NT2/D1 (cell line): ENCODE measurements at regions not wholly inside any gene's neighbourhood (a gene's known extent, or its start where the extent isn't known, plus 50 kb on each side); places are given as distances from the start of the nearest gene placed in this dataset.

ENCODE experiments used
- DNase-seq: peaks from one replicate; pipeline ENCODE4 v3.0.0-alpha.2; 2011; ENCODE audit warnings: low read depth, low spot score
- H3K27me3 ChIP-seq: 2 replicates; pipeline ENCODE4 v1.6.0; 2011; ENCODE audit warnings: mild to moderate bottlenecking; ENCODE audit not compliant: insufficient read length, insufficient read depth
- H3K36me3 ChIP-seq: 2 replicates; pipeline ENCODE4 v1.6.1; 2011; ENCODE audit warnings: mild to moderate bottlenecking, low read length, mixed read lengths; ENCODE audit not compliant: insufficient read depth, insufficient read length
- H3K4me1 ChIP-seq: 2 replicates; pipeline ENCODE4 v1.5.1; 2011; ENCODE audit not compliant: insufficient read depth, insufficient read length
- H3K4me3 ChIP-seq: 2 replicates; pipeline ENCODE4 v1.5.1; 2011; ENCODE audit warnings: low read depth; ENCODE audit not compliant: insufficient read length
- H3K9ac ChIP-seq: 2 replicates; pipeline ENCODE4 v1.6.0; 2011; ENCODE audit warnings: low read depth; ENCODE audit not compliant: insufficient read length
- H3K9me3 ChIP-seq: 2 replicates; pipeline ENCODE4 v1.5.1; 2011; ENCODE audit warnings: mild to moderate bottlenecking, low read length; ENCODE audit not compliant: insufficient read depth
- SUZ12 ChIP-seq: IDR thresholded peaks from 2 replicates; pipeline ENCODE4 v1.6.1; 2011; ENCODE audit not compliant: insufficient read length, insufficient read depth; ENCODE audit errors: extremely low read depth
- YY1 ChIP-seq: IDR thresholded peaks from 2 replicates; pipeline ENCODE4 v1.6.1; 2011; ENCODE audit not compliant: insufficient read length, insufficient read depth
- ZNF274 ChIP-seq: IDR thresholded peaks from 2 replicates; pipeline ENCODE4 v1.6.1; 2011; ENCODE audit warnings: mild to moderate bottlenecking, low read depth, low read length

- H3K4me3 ChIP-seq, result no peak overlapping the region
Observed at GRCh38 chr1:93773049-93773838, 91.6 kb upstream of the BCAR3 start.

GRCh38 chr1:93771843-93772242 lies 90.2 kb upstream of the BCAR3 start:
- no peaks in the 10 kb centered on the region for H3K9me3 ChIP-seq
- H3K36me3 ChIP-seq, result no peaks in the 10 kb centered on the region
- TF ChIP-seq ZNF274, result no peak
- no peak for TF ChIP-seq SUZ12
- TF ChIP-seq YY1, result no peak
- H3K4me1 ChIP-seq, result peaks cover 17% of the 10 kb centered on the region
- no peak for DNase-seq
- H3K9ac ChIP-seq, result no peak overlapping the region
- H3K27me3 ChIP-seq, result no peaks in the 10 kb centered on the region
- no peak overlapping the region for H3K4me3 ChIP-seq

More at GRCh38 chr1:93773049-93773838, 91.6 kb upstream of the BCAR3 start:
- Histone ChIP-seq H3K9me3 (no peaks in the 10 kb centered on the region), H3K27me3 (no peaks in the 10 kb centered on the region), H3K9ac (no peak overlapping the region), H3K4me1 (peaks cover 14% of the 10 kb centered on the region), H3K36me3 (no peaks in the 10 kb centered on the region)
- no peak for TF ChIP-seq SUZ12
- TF ChIP-seq YY1, result no peak
- DNase-seq, result no peak

GRCh38 chr1:93770640-93771039 lies 89.0 kb upstream of the BCAR3 start:
- Histone ChIP-seq H3K9ac (no peak overlapping the region), H3K27me3 (no peaks in the 10 kb centered on the region), H3K4me3 (no peak overlapping the region), H3K36me3 (no peaks in the 10 kb centered on the region), H3K4me1 (peaks cover 17% of the 10 kb centered on the region), H3K9me3 (no peaks in the 10 kb centered on the region)
- TF ChIP-seq YY1 (peak; percentile 48), SUZ12 (no peak)
- no peak for DNase-seq

- Histone ChIP-seq H3K9ac (no peak overlapping the region), H3K4me1 (peaks cover 17% of the 10 kb centered on the region), H3K36me3 (no peaks in the 10 kb centered on the region), H3K9me3 (no peaks in the 10 kb centered on the region), H3K4me3 (no peak overlapping the region), H3K27me3 (no peaks in the 10 kb centered on the region)
- DNase-seq, result no peak
- TF ChIP-seq ZNF274 (no peak), YY1 (no peak), SUZ12 (no peak)
Observed at GRCh38 chr1:93769777-93770176, 88.1 kb upstream of the BCAR3 start.

GRCh38 chr1:93768380-93768863 lies 86.8 kb upstream of the BCAR3 start:
- Histone ChIP-seq H3K9me3 (no peaks in the 10 kb centered on the region), H3K4me1 (peaks cover 17% of the 10 kb centered on the region), H3K4me3 (no peak overlapping the region), H3K27me3 (no peaks in the 10 kb centered on the region), H3K9ac (peak overlapping the region; percentile 7), H3K36me3 (no peaks in the 10 kb centered on the region)
- no peak for DNase-seq
- no peak for TF ChIP-seq SUZ12
- no peak for TF ChIP-seq YY1
- TF ChIP-seq ZNF274, result no peak

- Histone ChIP-seq H3K9ac (no peak overlapping the region), H3K9me3 (no peaks in the 10 kb centered on the region), H3K4me1 (peaks cover 17% of the 10 kb centered on the region), H3K36me3 (no peaks in the 10 kb centered on the region), H3K27me3 (no peaks in the 10 kb centered on the region), H3K4me3 (no peak overlapping the region)
- DNase-seq, result no peak
- no peak for TF ChIP-seq SUZ12
- TF ChIP-seq YY1, result no peak
- no peak for TF ChIP-seq ZNF274
Observed at GRCh38 chr1:93766451-93766850, 84.8 kb upstream of the BCAR3 start.

- Histone ChIP-seq H3K9me3 (no peaks in the 10 kb centered on the region), H3K36me3 (no peaks in the 10 kb centered on the region), H3K4me3 (no peak overlapping the region), H3K4me1 (peaks cover 15% of the 10 kb centered on the region), H3K27me3 (no peaks in the 10 kb centered on the region), H3K9ac (no peak overlapping the region)
- no peak for DNase-seq
- no peak for TF ChIP-seq SUZ12
- TF ChIP-seq ZNF274, result no peak
- TF ChIP-seq YY1, result no peak
Observed at GRCh38 chr1:93765099-93765498, 83.5 kb upstream of the BCAR3 start.

- DNase-seq, result no peak
- Histone ChIP-seq H3K4me1 (peaks cover 11% of the 10 kb centered on the region), H3K9ac (no peak overlapping the region), H3K36me3 (no peaks in the 10 kb centered on the region), H3K9me3 (no peaks in the 10 kb centered on the region), H3K4me3 (no peak overlapping the region), H3K27me3 (no peaks in the 10 kb centered on the region)
- TF ChIP-seq SUZ12, result no peak
- TF ChIP-seq ZNF274, result no peak
Observed at GRCh38 chr1:93764366-93764750, 82.7 kb upstream of the BCAR3 start.
